GM19351 (cell line): ENCODE measurements at regions not wholly inside any gene's neighbourhood (a gene's known extent, or its start where the extent isn't known, plus 50 kb on each side); places are given as distances from the start of the nearest gene placed in this dataset.
"Not testable (repeated sequence)": the region's sequence is repeated elsewhere in the genome, so short reads cannot be mapped to it uniquely, and the experiment has no call there.

Source experiments
- ATAC-seq: cut with Tn5 transposase; IDR thresholded peaks from one replicate; pipeline ENCODE4 v1.9.1; 2021; ENCODE audit warnings: mild to moderate bottlenecking, moderate library complexity; ENCODE audit not compliant: unreplicated experiment

- no peak for ATAC-seq
Measured at GRCh38 chr5:17118631-17119030, 98.8 kb upstream of the BASP1 start.

GRCh38 chr5:17120209-17120608 is 97.2 kb upstream of the BASP1 start:
- ATAC-seq = no peak

- ATAC-seq = no peak
Measured at GRCh38 chr5:17121776-17122175, 95.7 kb upstream of the BASP1 start.

- ATAC-seq = no peak
Measured at GRCh38 chr5:17123010-17123409, 94.4 kb upstream of the BASP1 start.

- ATAC-seq = not testable (repeated sequence)
Measured at GRCh38 chr5:17123773-17124172, 93.7 kb upstream of the BASP1 start.

GRCh38 chr5:17127743-17128231 is 89.6 kb upstream of the BASP1 start:
- no peak for ATAC-seq

- no peak for ATAC-seq
Measured at GRCh38 chr5:17129093-17129849, 88.2 kb upstream of the BASP1 start.

- not testable (repeated sequence) for ATAC-seq
Measured at GRCh38 chr5:17130302-17130701, 87.1 kb upstream of the BASP1 start.

GRCh38 chr5:17132444-17133083 is 84.9 kb upstream of the BASP1 start:
- peak; percentile 55 for ATAC-seq

- ATAC-seq = no peak
Measured at GRCh38 chr5:17135050-17135449, 82.4 kb upstream of the BASP1 start.

- ATAC-seq = no peak
Measured at GRCh38 chr5:17143335-17143734, 74.1 kb upstream of the BASP1 start.

GRCh38 chr5:17146280-17146841 is 71.1 kb upstream of the BASP1 start:
- no peak for ATAC-seq

GRCh38 chr5:17147170-17147569 is 70.3 kb upstream of the BASP1 start:
- ATAC-seq = no peak

GRCh38 chr5:17147617-17148016 is 69.8 kb upstream of the BASP1 start:
- no peak for ATAC-seq

GRCh38 chr5:17148481-17148880 is 69.0 kb upstream of the BASP1 start:
- ATAC-seq = no peak

- ATAC-seq = no peak
Measured at GRCh38 chr5:17149786-17150185, 67.6 kb upstream of the BASP1 start.

GRCh38 chr5:17150531-17150930 is 66.9 kb upstream of the BASP1 start:
- no peak for ATAC-seq

GRCh38 chr5:17151686-17152085 is 65.7 kb upstream of the BASP1 start:
- no peak for ATAC-seq

GRCh38 chr5:17154211-17154996 is 63.0 kb upstream of the BASP1 start:
- no peak for ATAC-seq

- ATAC-seq = no peak
Measured at GRCh38 chr5:17156463-17156862, 61.0 kb upstream of the BASP1 start.

GRCh38 chr5:17157294-17157693 is 60.1 kb upstream of the BASP1 start:
- no peak for ATAC-seq
